Endothelial cell of umbilical vein (primary cell): ENCODE measurements at regions not wholly inside any gene's neighbourhood (a gene's known extent, or its start where the extent isn't known, plus 50 kb on each side); places are given as distances from the start of the nearest gene placed in this dataset.

ENCODE experiments used
- CTCF ChIP-seq, 2 donors: IDR thresholded peaks; 1 replicate in 1 of 2; 2 replicates in 1 of 2; pipeline ENCODE4 v1.5.1; 2011; ENCODE audit warnings: low read length in 2 of 2, mild to moderate bottlenecking in 2 of 2, moderate library complexity in 2 of 2, control low read depth in 1 of 2, inconsistent platforms in 1 of 2, low read depth in 1 of 2; ENCODE audit not compliant: insufficient read depth in 1 of 2; ENCODE audit errors: extremely low read depth in 1 of 2
- EZH2 ChIP-seq: IDR thresholded peaks from 2 replicates; pipeline ENCODE4 v1.6.1; 2012; ENCODE audit warnings: borderline replicate concordance, low read depth, mild to moderate bottlenecking, moderate library complexity, low read length, inconsistent platforms; ENCODE audit not compliant: severe bottlenecking
- JUN ChIP-seq: IDR thresholded peaks from 2 replicates; pipeline ENCODE4 v1.6.1; 2011; ENCODE audit warnings: borderline replicate concordance, low read depth; ENCODE audit not compliant: insufficient read length, insufficient read depth
- MAX ChIP-seq: IDR thresholded peaks from 2 replicates; pipeline ENCODE4 v1.6.1; 2011; ENCODE audit not compliant: insufficient read depth, insufficient read length
- POLR2A ChIP-seq: IDR thresholded peaks from 2 replicates; pipeline ENCODE4 v1.6.1; 2012; ENCODE audit warnings: low read depth, mild to moderate bottlenecking, control low read depth, low read length
- POLR2AphosphoS5 ChIP-seq: IDR thresholded peaks from 2 replicates; pipeline ENCODE4 v1.6.1; 2012; ENCODE audit warnings: low read depth, mild to moderate bottlenecking, control low read depth, low read length, moderate library complexity; ENCODE audit not compliant: insufficient read depth

- TF ChIP-seq CTCF (IDR thresholded peaks at IDR 0.05; ENCODE audit: extremely low read depth in 1 of 2, insufficient read depth in 1 of 2, low read depth in 1 of 2, low read length in 2 of 2) (no peak), POLR2A (no peak), POLR2AphosphoS5 (no peak), EZH2 (no peak), JUN (peak; percentile 70), MAX (no peak)
Measured at GRCh38 chr13:33497146-33497845, 211.7 kb upstream of the STARD13 start.
